ENCODE measurements at regions not wholly inside any gene's neighbourhood (a gene's known extent, or its start where the extent isn't known, plus 50 kb on each side); places are given as distances from the start of the nearest gene placed in this dataset.

- no peak for DNase-seq (ENCODE audit: extremely low read depth, insufficient read length)
- Histone ChIP-seq H3K4me3 (replicated peaks; ENCODE audit: low read depth, low read length) (no peak overlapping the region), H3K27me3 (replicated peaks; ENCODE audit: control insufficient read depth, insufficient read depth, low read length) (no peaks in the 10 kb centered on the region), H3K36me3 (ENCODE audit: control insufficient read depth, insufficient read depth, low read length) (no peaks in the 10 kb centered on the region)
- no peak for TF ChIP-seq CTCF (IDR thresholded peaks at IDR 0.05; ENCODE audit: insufficient read depth, low read length, poor library complexity, severe bottlenecking)
These were observed 179.2 kb upstream of the FMN2 start for GRCh38 chr1:239912471-239912870.

GRCh38 chr1:239913141-239913585, 178.5 kb upstream of the FMN2 start:
- DNase-seq (ENCODE audit: extremely low read depth, insufficient read length) = no peak
- TF ChIP-seq CTCF (IDR thresholded peaks at IDR 0.05; ENCODE audit: insufficient read depth, low read length, poor library complexity, severe bottlenecking) = no peak

GRCh38 chr1:239914751-239915231, 176.9 kb upstream of the FMN2 start:
- no peaks in the 10 kb centered on the region for H3K27me3 ChIP-seq (replicated peaks; ENCODE audit: control insufficient read depth, insufficient read depth, low read length)
- no peak overlapping the region for H3K4me3 ChIP-seq (replicated peaks; ENCODE audit: low read depth, low read length)
- H3K36me3 ChIP-seq (ENCODE audit: control insufficient read depth, insufficient read depth, low read length) = no peaks in the 10 kb centered on the region
- no peak for TF ChIP-seq CTCF (IDR thresholded peaks at IDR 0.05; ENCODE audit: insufficient read depth, low read length, poor library complexity, severe bottlenecking)
- no peak for DNase-seq (ENCODE audit: extremely low read depth, insufficient read length)

More at GRCh38 chr1:239913141-239913585, 178.5 kb upstream of the FMN2 start:
- H3K36me3 ChIP-seq (ENCODE audit: control insufficient read depth, insufficient read depth, low read length) = no peaks in the 10 kb centered on the region
- no peaks in the 10 kb centered on the region for H3K27me3 ChIP-seq (replicated peaks; ENCODE audit: control insufficient read depth, insufficient read depth, low read length)
- no peak overlapping the region for H3K4me3 ChIP-seq (replicated peaks; ENCODE audit: low read depth, low read length)

GRCh38 chr1:239918634-239919033, 173.0 kb upstream of the FMN2 start:
- no peak for DNase-seq (ENCODE audit: extremely low read depth, insufficient read length)
- no peaks in the 10 kb centered on the region for H3K36me3 ChIP-seq (ENCODE audit: control insufficient read depth, insufficient read depth, low read length)
- H3K27me3 ChIP-seq (replicated peaks; ENCODE audit: control insufficient read depth, insufficient read depth, low read length) = no peaks in the 10 kb centered on the region
- H3K4me3 ChIP-seq (replicated peaks; ENCODE audit: low read depth, low read length) = no peak overlapping the region
- no peak for TF ChIP-seq CTCF (IDR thresholded peaks at IDR 0.05; ENCODE audit: insufficient read depth, low read length, poor library complexity, severe bottlenecking)

- no peak for DNase-seq (ENCODE audit: extremely low read depth, insufficient read length)
- Histone ChIP-seq H3K36me3 (ENCODE audit: control insufficient read depth, insufficient read depth, low read length) (no peaks in the 10 kb centered on the region), H3K4me3 (replicated peaks; ENCODE audit: low read depth, low read length) (no peak overlapping the region), H3K27me3 (replicated peaks; ENCODE audit: control insufficient read depth, insufficient read depth, low read length) (no peaks in the 10 kb centered on the region)
- TF ChIP-seq CTCF (IDR thresholded peaks at IDR 0.05; ENCODE audit: insufficient read depth, low read length, poor library complexity, severe bottlenecking) = no peak
These were observed 171.5 kb upstream of the FMN2 start for GRCh38 chr1:239920214-239920613.
